ENCODE measurements at regions not wholly inside any gene's neighbourhood (a gene's known extent, or its start where the extent isn't known, plus 50 kb on each side); places are given as distances from the start of the nearest gene placed in this dataset.

- TF ChIP-seq CTCF (IDR thresholded peaks at IDR 0.05): no peak
- TF ChIP-seq POLR2A (IDR thresholded peaks at IDR 0.05): no peak
These were observed 766.1 kb upstream of the IGFBP3 start for GRCh38 chr7:46687203-46687602.

Measured in heart left ventricle (tissue), 13 donors.